Stimulated activated CD8-positive, alpha-beta memory T cell treated with anti-CD3 and anti-CD28 coated beads, Interleukin-7, amount 100 ng/mL, for 4 hours (primary cell): ENCODE measurements at regions not wholly inside any gene's neighbourhood (a gene's known extent, or its start where the extent isn't known, plus 50 kb on each side); places are given as distances from the start of the nearest gene placed in this dataset.
"Not testable (repeated sequence)": the region's sequence is repeated elsewhere in the genome, so short reads cannot be mapped to it uniquely, and the experiment has no call there.

Experiments
- DNase-seq, 2 donors: peaks; one replicate each; pipeline ENCODE4 v3.0.0-alpha.2; 2020; ENCODE audit warnings: low read depth in 2 of 2

DNA sequence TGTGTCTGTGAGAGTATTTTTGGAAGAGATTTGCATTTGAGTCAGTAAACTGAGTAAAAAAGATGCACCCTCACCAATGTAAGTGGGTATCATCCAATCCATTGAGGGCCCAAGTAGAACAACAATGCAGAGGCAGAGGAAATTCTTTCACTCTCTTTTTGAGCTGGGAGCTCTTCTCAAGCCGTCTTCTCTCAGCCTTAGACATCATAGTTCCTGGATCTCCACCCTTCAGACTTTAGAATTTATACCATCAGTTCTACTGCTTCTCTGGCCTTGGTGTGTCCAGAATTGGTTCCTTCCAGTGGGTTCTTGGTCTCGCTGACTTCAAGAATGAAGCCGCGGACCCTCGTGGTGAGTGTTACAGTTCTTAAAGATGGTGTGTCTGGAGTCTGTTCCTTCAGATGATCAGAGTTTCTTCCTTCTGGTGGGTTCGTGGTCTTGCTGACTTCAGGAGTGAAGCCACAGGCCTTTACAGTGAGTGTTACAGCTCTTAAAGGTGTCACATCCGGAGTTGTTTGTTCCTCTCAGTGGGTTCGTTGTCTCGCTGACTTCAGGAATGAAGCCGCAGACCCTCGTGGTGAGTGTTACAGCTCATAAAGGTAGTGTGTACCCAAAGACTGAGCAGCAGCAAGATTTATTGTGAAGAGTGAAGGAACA is 187.5 kb upstream of the KCNMB2 start:
- DNase-seq = not testable (repeated sequence)

DNA sequence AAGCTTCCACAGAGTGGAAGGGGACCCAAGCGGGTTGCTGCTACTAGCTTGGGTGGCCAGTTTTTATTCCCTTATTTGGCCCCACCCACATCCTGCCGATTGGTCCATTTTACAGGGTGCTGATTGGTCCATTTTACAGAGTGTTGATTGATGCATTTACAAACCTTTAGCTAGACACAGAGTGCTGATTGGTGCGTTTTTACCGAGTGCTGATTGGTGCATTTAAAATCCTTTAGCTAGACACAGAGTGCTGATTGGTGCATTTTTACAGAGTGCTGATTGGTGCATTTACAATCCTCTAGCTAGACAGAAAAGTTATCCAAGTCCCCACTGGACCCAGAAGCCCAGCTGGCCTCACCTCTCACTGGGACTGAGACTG is 187.0 kb upstream of the KCNMB2 start:
- not testable (repeated sequence) for DNase-seq

DNA sequence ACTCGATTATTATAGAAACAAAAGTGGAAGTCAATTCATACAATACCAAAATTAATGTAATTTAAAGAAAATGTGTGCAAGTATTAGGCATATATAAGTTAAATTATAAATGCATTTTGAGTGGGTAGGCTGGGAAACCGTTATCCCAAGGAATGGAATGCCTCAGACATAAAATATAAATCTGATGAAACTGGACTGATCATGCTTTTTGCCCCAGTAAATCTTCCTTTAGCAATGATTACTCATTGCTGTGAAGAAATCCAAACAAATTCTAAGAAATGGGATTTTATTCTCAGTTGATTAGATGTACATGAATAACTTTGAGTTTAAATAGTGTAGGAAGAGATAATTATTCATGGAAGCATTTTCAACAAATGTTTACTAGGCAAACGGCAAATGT is 185.5 kb upstream of the KCNMB2 start:
- DNase-seq = no peak

DNA sequence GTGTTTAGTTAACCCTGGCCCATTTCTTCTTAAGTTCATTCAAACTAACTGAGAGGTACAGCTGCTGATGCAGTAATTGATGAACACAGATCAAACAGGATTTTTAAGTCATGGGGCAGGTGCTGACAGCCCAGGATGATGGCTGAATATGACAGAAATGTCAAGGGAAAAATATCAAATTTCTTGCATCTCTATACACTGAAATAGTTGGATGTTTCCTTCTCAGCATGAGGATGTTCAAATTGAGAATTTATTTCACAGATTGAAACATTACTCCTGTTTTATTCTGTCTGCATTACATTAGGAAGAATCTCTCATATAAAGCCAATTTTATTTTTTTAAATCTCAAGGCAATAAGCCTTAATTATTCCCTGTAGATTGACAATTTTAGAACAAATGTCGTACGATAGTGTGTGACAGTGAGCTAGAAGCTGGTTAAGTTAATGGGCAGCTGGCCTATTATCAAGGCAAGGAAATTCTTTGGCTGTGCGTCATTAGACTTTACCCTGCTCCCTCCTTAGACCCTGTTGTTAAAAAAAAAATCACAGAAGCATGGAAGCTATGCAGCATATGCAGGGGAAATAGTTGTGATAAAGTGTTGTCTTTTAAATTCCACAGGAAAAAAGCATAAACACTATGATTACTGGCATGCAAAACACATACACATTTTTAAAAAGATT is 183.8 kb upstream of the KCNMB2 start:
- no peak for DNase-seq

DNA sequence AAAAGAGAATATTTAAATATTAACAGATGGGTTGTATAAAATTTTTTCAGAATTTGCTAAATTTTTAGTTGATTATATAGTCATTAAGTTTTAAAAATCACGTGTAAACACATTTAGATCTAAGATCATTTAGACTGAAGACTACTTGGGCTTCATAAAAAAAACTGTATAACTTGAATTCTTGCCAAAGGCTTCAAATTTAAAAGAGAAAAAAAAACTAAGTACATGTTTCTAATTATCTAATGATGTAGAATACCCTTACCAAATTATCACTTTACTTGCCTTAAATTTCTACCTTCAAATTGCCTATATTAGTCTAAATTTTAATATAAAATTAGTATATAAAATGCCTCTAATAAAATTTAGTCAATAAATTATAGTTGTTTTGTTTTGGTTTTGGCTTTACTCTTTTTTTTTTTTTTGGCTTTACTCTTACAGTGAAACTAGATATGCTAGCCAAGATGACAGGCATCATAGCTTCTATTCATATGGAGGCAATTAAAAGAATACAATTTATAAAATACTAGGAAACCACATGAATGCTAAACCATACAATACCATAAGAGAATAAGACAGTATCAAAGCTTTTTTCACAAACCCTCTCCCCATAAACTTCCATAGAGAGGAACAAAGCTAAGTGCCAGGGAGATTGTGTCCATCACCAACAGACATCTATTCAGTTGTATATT is 183.1 kb upstream of the KCNMB2 start:
- DNase-seq = no peak

DNA sequence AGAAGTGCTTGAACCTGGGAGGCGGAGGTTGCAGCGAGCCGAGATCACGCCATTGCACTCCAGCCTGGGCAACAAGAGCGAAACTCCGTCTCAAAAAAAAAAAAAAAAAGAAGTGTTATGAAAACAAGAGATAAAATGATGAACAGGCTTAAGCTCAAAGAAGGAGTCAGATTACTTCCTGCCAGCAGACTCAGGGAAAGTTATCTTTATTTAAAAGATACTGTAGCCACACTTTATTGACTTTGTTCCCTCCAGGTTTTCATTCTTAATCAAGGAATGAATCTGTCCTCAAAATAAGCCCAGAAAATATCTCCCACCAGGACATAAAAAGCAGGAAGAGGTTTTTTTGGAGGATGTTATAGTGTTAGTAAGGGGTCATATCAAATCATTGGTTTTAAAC is 176.5 kb upstream of the KCNMB2 start:
- DNase-seq = no peak

DNA sequence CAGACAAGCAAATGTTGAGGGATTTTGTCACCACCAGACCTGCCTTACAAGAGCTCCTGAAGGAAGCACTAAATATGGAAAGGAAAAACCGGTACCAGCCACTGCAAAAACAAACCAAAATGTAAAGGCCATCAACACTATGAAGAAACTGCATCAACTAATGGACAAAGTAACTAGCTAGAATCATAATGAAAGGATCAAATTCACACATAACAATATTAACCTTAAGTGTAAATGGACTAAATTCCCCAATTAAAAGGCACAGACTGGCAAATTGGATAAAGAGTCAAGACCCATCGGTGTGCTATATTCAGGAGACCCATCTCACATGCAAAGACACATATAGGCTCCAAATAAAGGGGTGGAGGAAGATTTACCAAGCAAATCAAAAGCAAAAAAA is 173.2 kb upstream of the KCNMB2 start:
- DNase-seq = not testable (repeated sequence)

DNA sequence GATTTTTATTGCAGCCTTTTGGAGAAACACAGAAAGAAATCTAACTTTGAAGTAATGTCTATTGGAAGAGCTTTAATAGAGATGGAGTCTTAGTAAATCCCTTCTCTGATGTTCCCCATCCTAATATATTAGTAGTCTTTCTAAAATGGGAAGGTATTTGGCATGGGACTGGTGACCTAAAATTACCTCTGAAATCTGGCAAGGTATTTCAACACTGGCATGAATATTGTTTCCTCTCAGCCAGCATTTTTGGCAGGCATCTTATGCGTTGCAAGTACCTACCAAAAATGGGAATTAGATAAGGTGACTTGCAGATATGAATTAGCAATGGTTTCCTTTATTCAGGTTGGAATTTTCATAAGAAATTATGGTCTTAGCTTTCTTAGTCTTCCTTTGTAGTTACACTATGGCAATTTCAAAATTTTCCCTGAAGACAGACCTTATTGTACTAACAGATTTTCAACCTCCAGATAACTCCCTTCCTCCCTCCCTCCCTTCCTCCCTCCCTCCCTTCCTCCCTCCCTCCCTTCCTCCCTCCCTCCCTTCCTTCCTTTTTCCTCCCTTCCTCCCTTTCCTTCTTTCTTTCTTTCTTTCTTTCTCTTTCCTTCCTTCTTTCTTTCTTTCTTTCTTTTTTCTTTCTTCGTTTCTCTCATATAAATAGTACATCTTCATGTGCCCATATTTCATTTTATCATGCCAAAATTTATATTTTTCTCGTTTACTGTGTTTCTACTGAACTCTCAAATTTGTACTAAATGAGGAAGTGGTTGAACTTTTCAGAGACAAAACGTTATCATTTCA is 168.2 kb upstream of the KCNMB2 start:
- DNase-seq = no peak

DNA sequence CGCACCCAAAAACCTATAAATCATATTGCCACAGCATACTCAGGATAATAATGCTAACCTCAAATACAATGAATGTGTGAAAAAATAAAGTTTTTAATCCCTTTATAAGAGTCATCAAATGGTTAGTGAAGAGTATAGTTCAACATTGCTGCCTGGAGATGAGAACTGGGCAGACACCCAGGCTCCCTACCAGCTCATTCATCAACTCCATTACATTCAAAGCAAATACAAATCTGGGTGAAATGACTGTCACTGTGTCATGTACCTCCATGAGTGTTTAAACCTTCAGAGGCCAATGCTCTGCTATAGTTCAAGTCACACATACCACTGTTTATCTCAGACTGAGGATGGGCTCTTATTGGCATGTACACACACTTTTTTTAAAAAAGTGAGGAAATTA is 167.2 kb upstream of the KCNMB2 start:
- no peak for DNase-seq

DNA sequence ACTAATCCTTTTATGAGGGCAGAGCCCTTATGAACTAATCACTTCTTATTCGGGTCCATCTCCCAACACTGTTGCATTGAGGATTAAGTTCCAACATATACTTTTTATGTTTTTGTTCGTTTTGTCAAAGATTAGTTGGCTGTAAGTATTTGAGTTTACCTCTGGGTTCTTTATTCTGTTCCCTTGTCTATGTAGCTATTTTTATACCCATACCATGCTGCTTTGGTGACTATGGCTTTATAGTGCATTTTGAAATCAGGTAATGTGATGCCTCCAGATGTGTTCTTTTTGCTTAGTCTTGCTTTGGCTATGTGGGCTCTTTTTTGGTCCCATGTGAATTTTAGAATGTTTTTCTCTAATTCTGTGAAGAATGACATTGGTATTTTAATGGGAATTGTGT is 166.4 kb upstream of the KCNMB2 start:
- DNase-seq = no peak

DNA sequence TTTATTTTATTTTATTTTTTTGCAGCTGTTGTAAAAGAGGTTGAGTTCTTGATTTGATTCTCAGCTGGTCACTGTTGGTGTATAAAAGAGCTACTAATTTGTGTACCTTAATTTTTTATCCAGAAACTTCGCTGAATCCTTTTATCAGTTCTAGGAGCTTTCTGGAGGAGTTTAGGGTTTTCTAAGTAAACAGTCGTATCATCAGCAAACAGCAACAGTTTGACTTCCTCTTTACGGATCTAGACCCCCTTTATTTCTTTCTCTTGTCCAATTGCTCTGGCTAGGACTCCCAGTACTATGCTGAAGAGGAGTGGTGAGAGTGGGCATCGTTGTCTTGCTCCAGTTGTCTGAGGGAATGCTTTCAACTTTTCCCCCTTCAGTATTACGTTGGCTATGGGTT is 165.8 kb upstream of the KCNMB2 start:
- DNase-seq = no peak

DNA sequence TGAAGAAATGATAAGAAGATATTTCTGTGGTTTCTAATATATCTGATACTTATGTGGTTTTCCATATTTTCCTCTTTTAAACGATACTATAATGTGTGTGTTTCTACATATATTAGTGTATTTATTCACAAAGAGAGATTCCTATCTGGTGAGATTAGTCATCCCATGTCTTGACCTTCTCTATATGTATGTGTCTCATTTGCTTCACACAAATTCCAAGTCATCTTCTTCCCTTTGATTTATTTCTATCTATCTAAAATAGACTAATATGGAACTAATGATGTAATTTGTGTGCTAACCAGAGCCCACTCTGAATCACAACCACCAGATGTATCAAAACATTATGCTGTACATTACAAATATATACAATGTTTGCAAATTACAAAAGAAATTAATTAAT is 154.7 kb upstream of the KCNMB2 start:
- DNase-seq = no peak

DNA sequence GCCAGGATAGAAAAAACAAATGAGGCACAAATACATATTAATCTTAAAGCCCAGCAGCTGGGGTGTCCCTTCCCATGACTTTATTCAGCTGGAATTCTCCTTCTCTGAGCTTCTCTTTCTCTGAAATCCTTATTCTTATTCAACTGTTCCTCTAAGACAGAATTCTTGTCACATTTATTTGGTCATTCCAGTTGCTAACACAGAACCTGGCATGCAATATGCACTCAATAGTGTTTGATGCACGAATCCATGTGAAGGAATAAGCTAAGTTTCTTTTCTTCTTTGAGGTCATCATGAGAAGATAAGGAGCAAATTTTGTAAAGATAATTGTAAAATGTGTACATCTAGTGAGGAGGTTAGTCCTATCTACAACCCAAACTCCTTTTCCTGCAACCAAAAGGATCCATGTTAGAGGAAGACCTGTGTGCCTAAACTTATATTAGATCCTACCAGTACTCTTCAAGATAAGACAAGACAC is 154.2 kb upstream of the KCNMB2 start:
- no peak for DNase-seq

DNA sequence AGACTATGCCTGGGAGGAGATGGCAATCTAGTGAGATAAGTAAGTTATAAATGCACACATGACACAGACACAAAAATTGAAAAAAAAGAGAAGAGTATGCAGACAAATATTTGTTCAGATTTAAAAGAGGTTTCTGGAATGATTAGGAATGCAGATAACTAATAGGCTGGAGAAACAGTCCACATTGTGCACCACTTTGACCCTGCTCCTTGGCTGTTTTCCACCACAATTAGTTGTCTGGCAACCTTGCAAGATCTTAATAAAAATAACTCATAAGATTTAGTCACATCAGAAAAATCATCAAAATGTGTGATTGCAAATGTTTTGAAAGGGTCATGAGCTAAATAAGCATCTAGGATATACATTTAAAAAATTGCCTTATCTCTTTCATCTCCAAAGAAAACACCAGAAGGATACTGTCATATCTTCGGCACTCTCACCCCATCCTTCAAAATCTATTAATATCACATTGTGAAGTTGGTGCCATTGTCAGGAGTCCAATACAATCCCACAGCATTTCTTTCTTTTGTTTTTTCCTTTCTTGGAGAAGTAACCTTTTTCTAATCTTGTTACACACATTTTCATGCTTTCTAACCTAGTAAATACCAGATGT is 153.7 kb upstream of the KCNMB2 start:
- no peak for DNase-seq

DNA sequence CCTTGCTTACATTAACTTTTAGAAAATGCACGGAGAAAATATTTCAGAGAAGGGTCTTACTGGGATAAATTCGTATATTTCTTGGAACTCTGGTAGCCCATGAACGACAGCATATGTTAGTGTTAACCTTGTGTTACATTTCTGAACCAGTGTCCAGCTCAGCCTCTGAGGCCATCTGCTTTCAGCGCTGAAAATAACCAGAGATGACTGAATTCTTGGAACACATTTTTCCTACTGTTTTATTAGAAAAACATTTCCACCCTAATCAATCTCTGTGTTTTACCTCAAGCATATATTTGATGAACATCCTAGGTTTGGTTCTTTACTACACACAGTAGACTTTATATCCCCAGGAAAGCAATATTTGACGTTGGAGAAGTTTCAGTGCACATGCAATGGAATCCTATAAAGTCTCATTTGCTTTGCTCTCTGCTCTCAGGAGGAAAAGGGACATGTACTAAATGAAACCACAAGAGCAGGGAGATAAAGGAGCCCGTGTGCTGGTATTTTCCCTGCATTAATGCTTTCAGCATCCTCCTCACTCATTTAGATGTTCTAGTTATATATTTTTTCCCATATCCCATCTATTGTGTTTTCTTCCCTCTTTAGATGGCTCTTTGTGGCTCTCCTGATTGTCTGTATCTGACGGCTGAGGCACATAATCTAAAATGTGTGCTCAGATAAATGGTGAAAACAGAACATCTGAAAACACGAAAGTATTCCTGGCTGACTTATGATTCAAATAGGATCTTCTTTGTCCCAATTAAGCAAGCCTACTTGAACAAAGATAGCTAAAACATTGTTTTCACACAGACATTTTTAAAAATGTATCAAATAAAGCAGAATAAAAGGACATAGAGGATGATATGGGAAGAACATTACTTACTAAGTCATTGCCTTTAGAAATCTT is 151.7 kb upstream of the KCNMB2 start:
- no peak for DNase-seq

DNA sequence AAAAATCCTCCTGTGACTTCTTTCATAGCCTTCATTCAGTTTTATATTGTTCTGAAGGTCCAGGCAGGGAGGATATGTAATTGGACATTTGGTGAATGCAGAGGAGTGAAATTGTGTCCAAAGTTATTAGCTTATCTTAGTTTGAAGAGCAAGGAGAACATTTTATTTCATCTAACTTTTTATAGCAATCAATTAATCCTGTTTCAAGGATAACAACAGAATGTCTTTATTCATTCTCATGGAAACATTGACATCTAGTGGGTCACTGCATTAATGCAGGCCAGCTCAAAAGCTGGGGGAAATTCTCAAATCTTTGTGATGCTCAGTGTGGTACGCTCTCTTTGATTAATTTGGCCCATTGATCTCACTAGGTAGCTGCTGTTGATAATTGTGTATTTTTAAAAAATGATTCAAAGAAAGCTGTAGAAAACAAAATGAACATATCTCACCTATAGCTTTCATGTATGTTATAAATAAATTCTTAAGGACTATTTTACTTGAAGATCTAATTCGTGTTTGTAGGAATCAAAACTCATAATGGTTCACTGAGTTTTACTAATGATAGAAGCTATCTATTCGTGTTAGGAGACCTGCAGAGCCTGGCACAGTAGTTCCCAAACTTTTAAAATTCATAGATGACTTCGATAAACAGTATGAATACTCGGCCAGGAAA is 150.8 kb upstream of the KCNMB2 start:
- DNase-seq = no peak

DNA sequence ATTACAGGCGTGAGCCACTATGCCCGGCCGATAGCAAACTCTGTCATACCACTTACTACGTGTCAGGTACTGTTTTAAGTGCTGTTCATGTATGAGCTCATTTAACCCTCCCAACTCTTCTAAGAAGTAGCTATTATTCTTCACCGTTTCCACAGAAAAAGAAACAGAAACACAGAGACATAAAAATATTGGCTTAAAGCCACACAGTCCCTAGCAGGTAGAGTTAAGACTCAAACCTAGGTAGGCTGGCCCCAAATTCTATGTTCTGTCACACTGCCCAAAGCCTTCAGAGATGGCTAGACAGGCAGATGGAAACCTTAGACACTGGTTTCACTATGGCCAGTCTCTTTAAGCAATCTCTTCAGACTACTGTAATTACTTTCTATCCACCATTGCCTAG is 149.8 kb upstream of the KCNMB2 start:
- DNase-seq = no peak

DNA sequence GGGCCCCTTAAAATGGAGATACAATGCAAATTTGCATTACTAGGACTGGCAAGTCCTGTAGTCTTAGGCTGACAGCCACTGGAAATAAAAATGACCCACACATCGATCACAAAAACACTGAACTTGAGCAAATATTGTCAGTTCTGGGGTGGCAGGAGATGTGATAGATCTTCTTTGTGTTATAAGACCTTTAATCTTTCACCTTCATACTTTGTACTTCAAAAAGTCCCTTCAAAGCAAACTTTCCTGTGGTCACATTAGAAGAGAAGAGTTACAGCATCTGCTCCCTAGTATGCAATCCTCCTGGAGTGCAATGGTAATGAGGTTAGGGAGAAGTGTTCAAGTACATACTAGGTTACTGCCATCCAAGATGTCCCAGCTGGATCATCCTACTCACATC is 149.4 kb upstream of the KCNMB2 start:
- DNase-seq = no peak

DNA sequence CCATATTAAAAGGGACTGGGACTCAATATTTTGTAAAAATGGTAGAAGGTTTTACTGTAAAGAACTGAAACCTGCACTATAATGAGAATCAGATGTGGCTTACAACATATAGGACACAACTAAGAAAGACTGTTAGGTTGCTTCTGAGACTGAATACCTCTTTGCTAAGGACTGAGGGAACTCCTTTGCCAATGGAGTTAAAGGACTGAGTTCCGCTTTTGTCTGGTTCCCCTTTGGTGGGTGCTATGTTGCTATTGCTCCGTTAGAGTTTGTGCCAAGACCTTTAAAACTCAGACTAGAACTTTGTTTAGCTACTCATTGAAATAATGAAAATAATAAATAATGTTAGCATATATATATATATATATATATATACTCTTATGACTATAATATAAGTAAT is 147.8 kb upstream of the KCNMB2 start:
- DNase-seq = no peak

DNA sequence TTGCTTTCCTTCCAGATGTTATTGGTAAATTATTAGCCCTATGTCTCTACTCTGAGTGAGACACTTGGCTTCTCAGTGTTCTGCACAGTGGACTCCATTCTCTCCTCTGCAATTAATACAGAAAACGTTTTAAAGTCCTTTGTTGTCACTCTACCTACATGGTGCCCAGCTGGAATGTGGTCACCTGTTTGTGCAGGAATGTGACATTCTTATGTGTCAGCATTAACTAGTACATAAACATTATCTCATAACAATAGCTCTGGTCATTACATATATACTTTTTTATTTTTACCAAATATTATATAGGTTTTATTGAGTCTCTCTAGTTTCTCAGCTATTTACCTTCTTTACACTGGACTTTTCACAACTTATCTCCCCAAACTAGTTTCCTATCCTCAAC is 147.0 kb upstream of the KCNMB2 start:
- DNase-seq = no peak
